H1 (cell line): ENCODE measurements at regions not wholly inside any gene's neighbourhood (a gene's known extent, or its start where the extent isn't known, plus 50 kb on each side); places are given as distances from the start of the nearest gene placed in this dataset.

Experiments
- CTCF ChIA-PET: fragments of 300-600 bp; sonication (Branson Sonifier 250); formaldehyde crosslinking; loops from one replicate; lab custom pipeline; 2021; ENCODE audit not compliant: partially characterized antibody; lab: Charles Lee
- POLR2A ChIA-PET: fragments of 300-600 bp; sonication (Branson Sonifier 250); formaldehyde crosslinking; loops from one replicate; lab custom pipeline; 2021; ENCODE audit warnings: inconsistent platforms; ENCODE audit not compliant: partially characterized antibody; lab: Charles Lee
- DNase-seq, 2 experiments: peaks; one replicate each; pipeline versions ENCODE4 v3.0.0 to v3.0.0-alpha.2; 2010 to 2022; ENCODE audit warnings: low spot score in 2 of 2, low read depth in 1 of 2, mixed read lengths in 1 of 2
- FAIRE-seq: peaks from 2 replicates; lab custom pipeline; 2011; peaks lifted over from hg19 to GRCh38; lab: Jason Lieb, UNC
- H2AFZ ChIP-seq: 2 replicates; pipeline ENCODE4 v1.8.1; 2012; ENCODE audit warnings: low read length, inconsistent platforms
- H2AK5ac ChIP-seq: 2 replicates; pipeline ENCODE4 v1.6.1; 2013; ENCODE audit warnings: low read depth, low read length
- H2BK120ac ChIP-seq: replicated peaks from 2 replicates; pipeline ENCODE3; 2013; ENCODE audit warnings: low read depth, low read length, inconsistent platforms
- H2BK12ac ChIP-seq: 2 replicates; pipeline ENCODE4 v1.6.1; 2013; ENCODE audit warnings: low read depth, low read length
- H2BK15ac ChIP-seq: 2 replicates; pipeline ENCODE4 v1.6.1; 2013; ENCODE audit warnings: low read length
- H2BK20ac ChIP-seq: 2 replicates; pipeline ENCODE4 v1.6.1; 2013; ENCODE audit warnings: low read length
- H2BK5ac ChIP-seq: 2 replicates; pipeline ENCODE4 v1.6.1; 2013; ENCODE audit warnings: low read depth, low read length
- H3K14ac ChIP-seq: 2 replicates; pipeline ENCODE4 v1.6.1; 2013; ENCODE audit warnings: inconsistent platforms; ENCODE audit not compliant: insufficient read length
- H3K18ac ChIP-seq: 2 replicates; pipeline ENCODE4 v1.6.1; 2013; ENCODE audit warnings: low read length; ENCODE audit errors: extremely low read depth
- H3K23ac ChIP-seq: 2 replicates; pipeline ENCODE4 v1.6.1; 2013; ENCODE audit warnings: inconsistent platforms; ENCODE audit not compliant: insufficient read length
- H3K23me2 ChIP-seq: 2 replicates; pipeline ENCODE4 v1.6.1; 2013; ENCODE audit warnings: low read depth, low read length
- H3K27ac ChIP-seq: 2 replicates; pipeline ENCODE4 v1.6.1; 2011; ENCODE audit warnings: low read depth, low read length, inconsistent platforms
- H3K27me3 ChIP-seq, 4 experiments: replicated peaks in 1 of 4; 1 replicate in 1 of 4; 2 replicates in 3 of 4; pipeline versions ENCODE4 v1.6.1 to v1.8.1; 2011 to 2013; ENCODE audit warnings: low read length in 3 of 4, mild to moderate bottlenecking in 3 of 4, inconsistent platforms in 2 of 4, mixed read lengths in 2 of 4, moderate library complexity in 1 of 4; ENCODE audit not compliant: control insufficient read depth in 3 of 4, insufficient read depth in 3 of 4; ENCODE audit errors: extremely low read depth in 1 of 4
- H3K36me3 ChIP-seq, 4 experiments: 2 replicates each; pipeline versions ENCODE4 v1.6.1 to v1.8.1; 2011 to 2013; ENCODE audit warnings: mild to moderate bottlenecking in 4 of 4, low read length in 3 of 4, moderate library complexity in 2 of 4, control low read depth in 1 of 4, inconsistent platforms in 1 of 4; ENCODE audit not compliant: insufficient read depth in 4 of 4, control insufficient read depth in 2 of 4
- H3K4ac ChIP-seq: replicated peaks from 2 replicates; pipeline ENCODE3; 2013; ENCODE audit warnings: low read length, low read depth, mixed read lengths, inconsistent platforms; ENCODE audit not compliant: insufficient read length
- H3K4me1 ChIP-seq, 4 experiments: replicated peaks in 1 of 4; 1 replicate in 1 of 4; 2 replicates in 3 of 4; pipeline versions ENCODE4 v1.6.1 to v1.8.1; 2011 to 2013; ENCODE audit warnings: low read length in 3 of 4, inconsistent platforms in 2 of 4, mixed read lengths in 1 of 4; ENCODE audit not compliant: insufficient read depth in 4 of 4, control insufficient read depth in 3 of 4
- H3K4me2 ChIP-seq, 2 experiments: 2 replicates each; pipeline versions ENCODE4 v1.6.1 to v1.8.1; 2011 to 2013; ENCODE audit warnings: low read depth in 2 of 2, low read length in 2 of 2, control low read depth in 1 of 2, inconsistent platforms in 1 of 2, mild to moderate bottlenecking in 1 of 2; ENCODE audit not compliant: insufficient read depth in 1 of 2
- H3K4me3 ChIP-seq, 4 experiments: fragments of 200-600, 300-600 bp in 1 of 4; sonication (generic), shearing (Covaris generic), sonication (Bioruptor Twin) in 1 of 4; 2 replicates each; pipeline versions ENCODE4 v1.5.1 to v1.8.1; 2011 to 2016; ENCODE audit warnings: low read length in 4 of 4, low read depth in 3 of 4, control low read depth in 2 of 4, inconsistent platforms in 2 of 4, mild to moderate bottlenecking in 2 of 4, mixed read lengths in 1 of 4, moderate library complexity in 1 of 4; ENCODE audit not compliant: insufficient read depth in 2 of 4; ENCODE audit errors: extremely low read depth in 1 of 4
- H3K56ac ChIP-seq: replicated peaks from 2 replicates; pipeline ENCODE3; 2013; ENCODE audit warnings: low read depth, mild to moderate bottlenecking, mixed read lengths, low read length, inconsistent platforms; ENCODE audit not compliant: insufficient read length
- H3K79me1 ChIP-seq: 2 replicates; pipeline ENCODE4 v1.6.1; 2013; ENCODE audit warnings: low read depth, low read length, control low read depth
- H3K79me2 ChIP-seq, 2 experiments: 2 replicates each; pipeline versions ENCODE4 v1.6.1 to v1.8.1; 2012 to 2013; ENCODE audit warnings: low read length in 2 of 2, mild to moderate bottlenecking in 2 of 2, inconsistent platforms in 1 of 2; ENCODE audit not compliant: insufficient read depth in 2 of 2, control insufficient read depth in 1 of 2
- H3K9ac ChIP-seq, 4 experiments: replicated peaks in 1 of 4; 1 replicate in 1 of 4; 2 replicates in 3 of 4; pipeline versions ENCODE4 v1.6.1 to v1.8.1; 2011 to 2013; ENCODE audit warnings: low read depth in 3 of 4, low read length in 3 of 4, control low read depth in 2 of 4, mild to moderate bottlenecking in 2 of 4, moderate library complexity in 2 of 4, inconsistent platforms in 1 of 4; ENCODE audit errors: extremely low read depth in 1 of 4
- H3K9me3 ChIP-seq, 2 experiments: 2 replicates each; pipeline versions ENCODE4 v1.6.1 to v1.8.1; 2012 to 2013; ENCODE audit warnings: mild to moderate bottlenecking in 2 of 2, moderate library complexity in 2 of 2, control low read depth in 1 of 2, inconsistent platforms in 1 of 2, low read depth in 1 of 2, low read length in 1 of 2, mixed read lengths in 1 of 2; ENCODE audit not compliant: insufficient read depth in 2 of 2
- H4K20me1 ChIP-seq, 2 experiments: replicated peaks in 1 of 2; 2 replicates each; pipeline versions ENCODE3 to v1.8.1; 2011 to 2013; ENCODE audit warnings: inconsistent platforms in 2 of 2, low read length in 2 of 2, mild to moderate bottlenecking in 1 of 2; ENCODE audit not compliant: insufficient read depth in 2 of 2, control insufficient read depth in 1 of 2
- H4K5ac ChIP-seq: 2 replicates; pipeline ENCODE4 v1.6.1; 2013; ENCODE audit warnings: low read length, low read depth, mixed read lengths, inconsistent platforms; ENCODE audit not compliant: insufficient read length
- H4K8ac ChIP-seq: 2 replicates; pipeline ENCODE4 v1.8.0; 2013; ENCODE audit warnings: mild to moderate bottlenecking, moderate library complexity, low read length, inconsistent platforms; ENCODE audit not compliant: insufficient read depth; ENCODE audit errors: extremely low read depth
- H4K91ac ChIP-seq: replicated peaks from 2 replicates; pipeline ENCODE3; 2013; ENCODE audit warnings: low read length, mixed read lengths, inconsistent platforms; ENCODE audit not compliant: insufficient read length
- ASH2L ChIP-seq: fragments of 200-600, 300-600 bp; sonication (generic); IDR thresholded peaks from one replicate; pipeline ENCODE4 v1.7.1; 2017; ENCODE audit warnings: low read length
- ATF3 ChIP-seq: IDR thresholded peaks from 2 replicates; pipeline ENCODE4 v1.6.1; 2011; ENCODE audit warnings: low read depth, mild to moderate bottlenecking, low read length; ENCODE audit not compliant: insufficient read depth
- FOSL1 ChIP-seq: IDR thresholded peaks from 2 replicates; pipeline ENCODE4 v1.6.1; 2011; ENCODE audit warnings: mild to moderate bottlenecking, low read depth, low read length, moderate library complexity; ENCODE audit not compliant: insufficient read depth
- GTF2F1 ChIP-seq: IDR thresholded peaks from 2 replicates; pipeline ENCODE4 v1.6.1; 2012; ENCODE audit warnings: low read depth, low read length, improper control_type of control experiment, borderline replicate concordance
- JUN ChIP-seq: IDR thresholded peaks from 2 replicates; pipeline ENCODE4 v1.6.1; 2011; ENCODE audit warnings: low read depth, mild to moderate bottlenecking, improper control_type of control experiment, low read length
- NANOG ChIP-seq: IDR thresholded peaks from 2 replicates; pipeline ENCODE4 v1.6.1; 2011; ENCODE audit warnings: low read length, low read depth, mild to moderate bottlenecking, inconsistent platforms; ENCODE audit not compliant: insufficient read depth, poor library complexity, severe bottlenecking
- POU5F1 ChIP-seq: IDR thresholded peaks from 2 replicates; pipeline ENCODE4 v1.6.1; 2011; ENCODE audit warnings: low read depth, mild to moderate bottlenecking, low read length, moderate library complexity
- RFX5 ChIP-seq: IDR thresholded peaks from 2 replicates; pipeline ENCODE4 v1.6.1; 2011; ENCODE audit warnings: low read depth, low read length, improper control_type of control experiment, borderline replicate concordance
- SIRT6 ChIP-seq: IDR thresholded peaks from one replicate; pipeline ENCODE4 v1.7.1; 2012; ENCODE audit warnings: low read length, inconsistent platforms
- SP2 ChIP-seq: IDR thresholded peaks from 2 replicates; pipeline ENCODE4 v1.6.1; 2012; ENCODE audit warnings: mild to moderate bottlenecking, low read length, inconsistent platforms
- SUZ12 ChIP-seq: fragments of 200-600 bp; sonication (generic); IDR thresholded peaks from 2 replicates; pipeline ENCODE4 v1.6.1; 2012; ENCODE audit warnings: mild to moderate bottlenecking, inconsistent platforms, low read length, moderate library complexity, mixed read lengths
- WGBS, 2 experiments: shearing (Covaris generic) in 1 of 2; methylation state at CpG; one replicate each; pipeline versions ENCODE4 v1.1.6 to v1.1.7; 2013 to 2015; ENCODE audit warnings: low lambda C conversion rate in 2 of 2, mixed read lengths in 2 of 2, inconsistent platforms in 1 of 2, low coverage in 1 of 2, missing lambda C conversion rate in 1 of 2; ENCODE audit not compliant: insufficient replicate concordance in 2 of 2, insufficient coverage in 1 of 2, insufficient read length in 1 of 2; ENCODE audit errors: extremely low coverage in 1 of 2, missing lambda C conversion rate in 1 of 2; 5-methylcytosine and 5-hydroxymethylcytosine counted together

DNA sequence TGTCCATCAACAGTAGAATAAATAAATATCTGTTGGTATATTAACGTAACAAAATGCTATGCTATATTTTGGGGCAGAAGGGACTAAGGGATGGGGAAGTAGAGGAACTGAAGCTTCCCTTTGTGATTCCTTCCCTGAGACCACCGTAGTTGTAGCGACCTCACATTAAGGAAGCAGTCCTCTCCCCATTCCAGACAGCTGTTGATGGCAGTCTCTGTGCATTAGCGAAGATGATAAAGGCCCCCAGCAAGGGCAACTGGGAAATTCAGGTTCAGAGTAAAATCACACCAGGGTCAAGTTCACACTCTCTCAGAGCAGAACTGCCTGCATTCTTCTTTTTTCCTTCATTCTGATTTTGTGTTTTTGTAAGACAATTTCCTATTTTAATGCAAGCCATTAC lies 259.0 kb downstream of the MEX3B start:
- Histone ChIP-seq H3K4me2 (no peak overlapping the region), H3K23ac (no peak overlapping the region), H3K27ac (no peak overlapping the region), H3K23me2 (no peaks in the 10 kb centered on the region), H2BK5ac (no peak overlapping the region), H3K36me3 (peaks cover 0 to 3% (median 0%) of the 10 kb centered on the region in 4 experiments; a peak in 2 of 8 replicates), H3K9ac (no peak overlapping the region), H3K4me1 (peaks cover 0 to 2% (median 0%) of the 10 kb centered on the region in 4 experiments; a peak in 1 of 7 replicates), H4K20me1 (peaks cover 2 to 3% of the 10 kb centered on the region in 2 experiments), H4K91ac (no peak overlapping the region), H3K79me1 (no peaks in the 10 kb centered on the region; the same call in 1 of the 2 replicates), H2BK15ac (no peak overlapping the region), H3K27me3 (no peaks in the 10 kb centered on the region), H2AK5ac (no peak overlapping the region), H3K56ac (no peak overlapping the region), H2BK12ac (no peak overlapping the region), H2AFZ (no peak overlapping the region), H3K14ac (no peak overlapping the region), H3K4me3 (no peak overlapping the region), H4K5ac (no peak overlapping the region), H3K9me3 (0 out of 4 replicates have a peak, but pooled peaks cover 0 to 4% of the 10 kb centered on the region in 2 experiments), H2BK120ac (no peak overlapping the region), H3K18ac (no peak overlapping the region), H4K8ac (no peak overlapping the region), H2BK20ac (no peak overlapping the region), H3K79me2 (peaks cover 0 to 12% of the 10 kb centered on the region in 2 experiments; a peak in 2 of 4 replicates), H3K4ac (no peak overlapping the region)
- WGBS, 2 experiments: 93% methylated on average over 4 of the region's 4 CpGs; no CpG with 5 or more reads in 1 of the 2 experiments
- DNase-seq (no peak), FAIRE-seq (no peak)
- ChIA-PET POLR2A (no interaction called here), CTCF (interaction anchor here (1.0 to 1.1 kb wide), 2 partner anchors 9 to 71 kb away, joined by 3 read pairs; no protein-coding TSS in a partner anchor)
- TF ChIP-seq RFX5 (no peak), SUZ12 (no peak), ASH2L (no peak), JUN (no peak), SIRT6 (no peak), GTF2F1 (no peak), FOSL1 (no peak), POU5F1 (no peak), SP2 (no peak), NANOG (no peak), ATF3 (no peak)
